ENCODE measurements at regions not wholly inside any gene's neighbourhood (a gene's known extent, or its start where the extent isn't known, plus 50 kb on each side); places are given as distances from the start of the nearest gene placed in this dataset.

DNA sequence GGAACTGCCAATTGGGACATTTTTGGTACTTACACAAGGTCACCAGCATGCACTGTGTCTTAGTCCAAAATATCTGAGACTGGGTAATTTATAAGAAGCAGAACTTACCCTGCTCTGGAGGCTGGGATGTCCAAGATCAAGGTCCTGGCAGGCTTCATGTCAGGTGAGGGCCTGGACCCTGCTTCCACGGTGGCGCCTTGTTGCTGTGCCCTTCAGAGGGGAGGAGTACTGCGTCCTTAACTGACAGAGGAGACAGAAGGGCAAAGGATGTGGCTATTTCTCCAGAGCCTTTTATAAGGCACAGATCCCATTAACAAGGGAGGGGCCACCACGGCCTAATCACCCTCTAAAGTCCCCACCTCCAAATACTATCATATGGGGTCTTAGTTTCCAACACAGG is 178.9 kb downstream of the C16orf95 start:
- in situ Hi-C loops (cut with MboI), result no loop called here
- no peaks in the 10 kb centered on the region for H4K20me1 ChIP-seq (ENCODE audit: insufficient read depth)

DNA sequence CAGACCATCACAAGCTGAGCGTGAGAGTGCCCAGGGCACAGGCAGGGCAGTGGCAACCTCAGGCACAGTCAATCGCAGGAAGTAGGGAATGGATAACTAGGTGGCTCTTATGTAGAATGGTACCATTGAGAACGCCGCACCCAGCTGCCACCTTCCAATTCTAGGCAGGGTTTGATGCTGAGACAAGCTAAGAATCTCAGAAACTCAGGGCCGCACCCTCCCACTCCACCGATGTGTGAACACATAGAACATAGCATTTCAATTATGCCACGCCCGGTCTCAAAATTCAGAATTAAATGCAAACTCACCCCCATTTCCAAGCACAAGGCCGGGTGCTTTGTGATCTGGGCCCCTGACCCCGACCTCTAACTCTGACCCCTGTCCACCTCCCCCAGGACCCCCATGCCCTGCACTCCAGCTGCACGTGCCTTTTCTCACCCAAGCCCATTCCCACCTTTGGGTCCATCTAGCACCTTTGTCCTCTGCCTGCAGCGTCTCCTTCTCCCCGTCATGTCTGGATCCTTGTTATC is 178.4 kb downstream of the C16orf95 start:
- Histone ChIP-seq H3K9me2 (ENCODE audit: insufficient read depth) (no peaks in the 10 kb centered on the region), H3K79me2 (ENCODE audit: insufficient read depth) (no peaks in the 10 kb centered on the region), H3K27ac (no peak overlapping the region), H3K27me3 (replicated peaks; ENCODE audit: insufficient read depth) (peaks cover 19% of the 10 kb centered on the region), H3K4me2 (ENCODE audit: unreplicated experiment) (no peak overlapping the region), H3K4me3 (no peak overlapping the region), H3K36me3 (ENCODE audit: low read depth) (no peaks in the 10 kb centered on the region), H4K20me1 (ENCODE audit: insufficient read depth) (no peaks in the 10 kb centered on the region), H3K9me3 (ENCODE audit: low read depth) (no peaks in the 10 kb centered on the region), H3F3A (ENCODE audit: insufficient read depth) (no peaks in the 10 kb centered on the region), H3K9ac (no peak overlapping the region), H2AFZ (no peak overlapping the region), H3K4me1 (ENCODE audit: insufficient read depth) (no peaks in the 10 kb centered on the region)
- no peak for TF ChIP-seq EZH2 (IDR thresholded peaks at IDR 0.05; ENCODE audit: insufficient read depth, poor library complexity, severe bottlenecking)
- no peak for TF ChIP-seq EZH2phosphoT487 (IDR thresholded peaks at IDR 0.05; ENCODE audit: insufficient read depth, low read depth)
- in situ Hi-C loops (cut with MboI), result no loop called here
- no peak for DNase-seq
- 66 to 75% methylated on average over 12 to 13 of the region's 13 CpGs for WGBS, 2 experiments (ENCODE audit: low coverage in 1 of 2, low lambda C conversion rate in 2 of 2, missing lambda C conversion rate in 2 of 2)

More for the DNA sequence above, 178.9 kb downstream of the C16orf95 start:
- TF ChIP-seq EZH2 (IDR thresholded peaks at IDR 0.05; ENCODE audit: insufficient read depth, poor library complexity, severe bottlenecking), result no peak
- no peak for TF ChIP-seq EZH2phosphoT487 (IDR thresholded peaks at IDR 0.05; ENCODE audit: insufficient read depth, low read depth)
- Histone ChIP-seq H2AFZ (no peak overlapping the region), H3K9ac (no peak overlapping the region), H3K36me3 (ENCODE audit: low read depth) (no peaks in the 10 kb centered on the region), H3K4me1 (ENCODE audit: insufficient read depth) (no peaks in the 10 kb centered on the region), H3K4me3 (no peak overlapping the region), H3K4me2 (ENCODE audit: unreplicated experiment) (no peak overlapping the region), H3K79me2 (ENCODE audit: insufficient read depth) (no peaks in the 10 kb centered on the region), H3K27ac (no peak overlapping the region), H3K27me3 (replicated peaks; ENCODE audit: insufficient read depth) (peaks cover 19% of the 10 kb centered on the region), H3K9me2 (ENCODE audit: insufficient read depth) (no peaks in the 10 kb centered on the region), H3F3A (ENCODE audit: insufficient read depth) (no peaks in the 10 kb centered on the region), H3K9me3 (ENCODE audit: low read depth) (no peaks in the 10 kb centered on the region)
- WGBS, 2 experiments (ENCODE audit: low coverage in 1 of 2, low lambda C conversion rate in 2 of 2, missing lambda C conversion rate in 2 of 2), result 41 to 44% methylated on average over 4 of the region's 4 CpGs
- DNase-seq, result no peak

DNA sequence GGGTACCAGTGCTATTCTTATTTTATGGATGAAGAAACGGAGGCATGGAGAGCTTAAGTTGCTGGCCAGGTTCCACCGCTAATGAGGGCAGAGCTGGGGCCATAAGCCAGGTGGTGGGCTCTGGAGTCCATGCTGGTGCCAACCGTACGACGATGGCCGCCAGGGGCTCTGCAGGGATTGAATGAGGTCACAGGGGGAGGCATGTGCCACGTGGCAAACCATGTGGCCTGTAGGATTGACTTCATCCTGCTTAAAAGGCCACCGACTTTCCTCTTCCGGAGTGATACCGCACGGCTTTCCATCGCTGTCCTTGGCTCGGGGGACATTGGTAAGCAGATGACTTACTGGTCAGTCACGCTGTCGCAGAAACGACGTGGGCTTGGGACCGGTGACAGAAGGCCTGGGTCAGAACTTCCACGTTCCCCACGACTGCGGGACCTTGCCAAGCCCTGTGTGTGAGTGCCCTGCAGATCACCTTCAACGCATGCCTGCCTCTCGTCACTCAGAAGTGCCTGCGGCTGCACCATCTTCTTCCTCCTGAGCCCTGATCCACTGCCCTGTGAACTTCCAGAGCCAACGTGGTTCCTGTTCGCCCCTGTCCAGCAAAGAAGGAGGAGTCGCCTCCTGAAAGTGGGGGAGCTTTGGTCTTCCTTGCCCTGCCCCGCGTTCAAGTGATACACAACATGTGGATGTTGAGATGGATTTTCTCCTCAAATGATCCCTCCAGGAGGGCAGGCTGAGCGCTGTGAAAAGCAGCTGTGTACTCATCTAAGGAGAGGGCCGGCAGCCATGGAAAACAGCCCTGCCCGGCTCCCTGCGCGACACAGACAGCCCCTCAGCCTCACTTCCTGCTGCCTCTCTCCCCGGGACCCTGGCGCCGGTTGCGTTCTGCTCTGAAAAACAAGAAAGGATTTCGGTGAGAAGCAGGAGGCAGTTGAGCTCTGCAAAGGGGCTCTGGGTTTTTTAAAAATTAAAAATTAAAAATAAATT is 176.7 kb downstream of the C16orf95 start:
- H3K4me2 ChIP-seq (ENCODE audit: unreplicated experiment), result no peak overlapping the region
- 63 to 68% methylated on average over 39 of the region's 39 CpGs for WGBS, 2 experiments (ENCODE audit: low coverage in 1 of 2, low lambda C conversion rate in 2 of 2, missing lambda C conversion rate in 2 of 2)
- H3K4me3 ChIP-seq, result no peak overlapping the region
- H3K9me3 ChIP-seq (ENCODE audit: low read depth), result no peaks in the 10 kb centered on the region
- DNase-seq, result no peak
- H2AFZ ChIP-seq, result no peak overlapping the region
- TF ChIP-seq EZH2 (IDR thresholded peaks at IDR 0.05; ENCODE audit: insufficient read depth, poor library complexity, severe bottlenecking), result no peak
- no peak for TF ChIP-seq EZH2phosphoT487 (IDR thresholded peaks at IDR 0.05; ENCODE audit: insufficient read depth, low read depth)
- H3F3A ChIP-seq (ENCODE audit: insufficient read depth), result no peaks in the 10 kb centered on the region
- H3K4me1 ChIP-seq (ENCODE audit: insufficient read depth), result no peaks in the 10 kb centered on the region
- peaks cover 8% of the 10 kb centered on the region for H3K27me3 ChIP-seq (replicated peaks; ENCODE audit: insufficient read depth)
- H3K36me3 ChIP-seq (ENCODE audit: low read depth), result no peaks in the 10 kb centered on the region
- no peaks in the 10 kb centered on the region for H3K9me2 ChIP-seq (ENCODE audit: insufficient read depth)
- no peak overlapping the region for H3K27ac ChIP-seq
- in situ Hi-C loops (cut with MboI), result no loop called here
- H3K9ac ChIP-seq, result no peak overlapping the region
- no peaks in the 10 kb centered on the region for H4K20me1 ChIP-seq (ENCODE audit: insufficient read depth)
- no peaks in the 10 kb centered on the region for H3K79me2 ChIP-seq (ENCODE audit: insufficient read depth)

DNA sequence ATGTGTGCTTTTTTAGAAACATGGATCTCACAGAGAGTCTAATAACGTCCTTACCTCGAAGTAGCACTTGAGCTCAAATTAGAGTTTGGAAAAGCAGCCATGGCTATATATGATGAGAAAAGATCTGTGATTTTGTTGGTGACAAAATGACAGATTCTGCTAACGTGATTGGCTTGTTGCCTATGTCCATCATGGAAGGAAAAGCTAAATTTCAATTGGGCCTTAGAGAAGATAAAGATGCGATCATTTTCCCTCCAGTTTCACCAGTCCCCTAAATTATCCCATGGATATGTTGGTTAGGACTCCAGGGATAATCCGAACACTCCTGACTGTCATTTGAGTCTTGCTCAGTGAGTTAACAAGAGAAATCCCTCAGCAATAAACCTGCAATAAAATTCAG is 175.8 kb downstream of the C16orf95 start:
- in situ Hi-C loops (cut with MboI), result no loop called here
- H3K9me2 ChIP-seq (ENCODE audit: insufficient read depth), result no peaks in the 10 kb centered on the region
- WGBS, 2 experiments (ENCODE audit: low coverage in 1 of 2, low lambda C conversion rate in 2 of 2, missing lambda C conversion rate in 2 of 2), result 59 to 65% methylated on average over 5 of the region's 5 CpGs

More for the DNA sequence above, 175.8 kb downstream of the C16orf95 start:
- Histone ChIP-seq H3K79me2 (ENCODE audit: insufficient read depth) (no peaks in the 10 kb centered on the region), H3K4me1 (ENCODE audit: insufficient read depth) (no peaks in the 10 kb centered on the region), H3K27ac (no peak overlapping the region), H4K20me1 (ENCODE audit: insufficient read depth) (no peaks in the 10 kb centered on the region), H3K36me3 (ENCODE audit: low read depth) (no peaks in the 10 kb centered on the region), H3K4me2 (ENCODE audit: unreplicated experiment) (no peak overlapping the region), H3F3A (ENCODE audit: insufficient read depth) (no peaks in the 10 kb centered on the region), H3K27me3 (replicated peaks; ENCODE audit: insufficient read depth) (peaks cover 7% of the 10 kb centered on the region), H3K4me3 (no peak overlapping the region), H2AFZ (no peak overlapping the region), H3K9me3 (ENCODE audit: low read depth) (no peaks in the 10 kb centered on the region), H3K9ac (no peak overlapping the region)
- TF ChIP-seq EZH2 (IDR thresholded peaks at IDR 0.05; ENCODE audit: insufficient read depth, poor library complexity, severe bottlenecking), result no peak
- TF ChIP-seq EZH2phosphoT487 (IDR thresholded peaks at IDR 0.05; ENCODE audit: insufficient read depth, low read depth), result no peak
- DNase-seq, result no peak

All from GM23248 (cell line).